ENCODE measurements at regions not wholly inside any gene's neighbourhood (a gene's known extent, or its start where the extent isn't known, plus 50 kb on each side); places are given as distances from the start of the nearest gene placed in this dataset.

GRCh38 chr11:39786682-39787081 lies 1672.8 kb downstream of the LRRC4C start:
- no peak for TF ChIP-seq BDP1 (IDR thresholded peaks at IDR 0.05; ENCODE audit: insufficient read depth, insufficient read length)
- no peak for TF ChIP-seq EP400 (IDR thresholded peaks at IDR 0.05)
- TF ChIP-seq MAX (CRISPR knock-in tag; IDR thresholded peaks at IDR 0.05) = no peak
- no peak for TF ChIP-seq SIN3B (IDR thresholded peaks at IDR 0.05; ENCODE audit: low read depth)
- TF ChIP-seq EZH2 (IDR thresholded peaks at IDR 0.05; ENCODE audit: borderline replicate concordance, low read depth, low read length) = no peak
- TF ChIP-seq CHD1 (IDR thresholded peaks at IDR 0.05; ENCODE audit: low read length) = no peak
- no peak for TF ChIP-seq CTCF (IDR thresholded peaks at IDR 0.05 in 2 of 3, conservative IDR thresholded peaks at IDR 0.05 in 1 of 3; ENCODE audit: insufficient read depth in 2 of 3, low read depth in 1 of 3, low read length in 3 of 3)
- TF ChIP-seq HNRNPH1 (optimal IDR thresholded peaks at IDR 0.05; ENCODE audit: low read depth, low read length) = no peak
- no peak for TF ChIP-seq SIN3A (IDR thresholded peaks at IDR 0.05; ENCODE audit: borderline replicate concordance in 2 of 2, control insufficient read depth in 1 of 2, low read depth in 2 of 2, low read length in 2 of 2)
- TF ChIP-seq POLR2AphosphoS2 (IDR thresholded peaks at IDR 0.05; ENCODE audit: low read length) = no peak
- no peak for TF ChIP-seq TARDBP (IDR thresholded peaks at IDR 0.05)
- no peak for TF ChIP-seq CTCFL (IDR thresholded peaks at IDR 0.05; ENCODE audit: borderline replicate concordance, insufficient read depth, low read depth, low read length, poor library complexity, severe bottlenecking)
- TF ChIP-seq GATAD2A (IDR thresholded peaks at IDR 0.05) = no peak
- no peak for TF ChIP-seq MYBL2 (IDR thresholded peaks at IDR 0.05; ENCODE audit: low read depth)
- TF ChIP-seq MYBL2 (CRISPR knock-in tag; IDR thresholded peaks at IDR 0.05; ENCODE audit: borderline replicate concordance) = no peak
